Effector memory CD4-positive, alpha-beta T cell (primary cell): ENCODE measurements at regions not wholly inside any gene's neighbourhood (a gene's known extent, or its start where the extent isn't known, plus 50 kb on each side); places are given as distances from the start of the nearest gene placed in this dataset.

Experiments used
- DNase-seq, 3 donors: peaks; one replicate each; pipeline ENCODE4 v3.0.0-alpha.2; 2020
- H3K27ac ChIP-seq: 2 replicates; pipeline ENCODE4 v1.7.0; 2013; ENCODE audit warnings: mild to moderate bottlenecking, low read length, moderate library complexity; ENCODE audit not compliant: insufficient read depth, poor library complexity, severe bottlenecking
- H3K27me3 ChIP-seq: replicated peaks from 2 replicates; pipeline ENCODE4 v1.7.0; 2013; ENCODE audit warnings: mild to moderate bottlenecking, low read length; ENCODE audit not compliant: insufficient read depth, control insufficient read depth, poor library complexity, severe bottlenecking
- H3K36me3 ChIP-seq: 2 replicates; pipeline ENCODE4 v1.7.0; 2013; ENCODE audit warnings: mild to moderate bottlenecking, low read length, moderate library complexity; ENCODE audit not compliant: control insufficient read depth, insufficient read depth
- H3K4me1 ChIP-seq: 2 replicates; pipeline ENCODE4 v1.7.0; 2013; ENCODE audit warnings: low read length, mild to moderate bottlenecking; ENCODE audit not compliant: control insufficient read depth, insufficient read depth, poor library complexity, severe bottlenecking
- H3K4me3 ChIP-seq: 2 replicates; pipeline ENCODE4 v1.7.0; 2013; ENCODE audit warnings: low read length, low read depth, mild to moderate bottlenecking; ENCODE audit not compliant: insufficient read depth, poor library complexity, severe bottlenecking
- H3K9me3 ChIP-seq: 2 replicates; pipeline ENCODE4 v1.7.0; 2013; ENCODE audit warnings: mild to moderate bottlenecking, low read length, moderate library complexity; ENCODE audit not compliant: control insufficient read depth

DNA sequence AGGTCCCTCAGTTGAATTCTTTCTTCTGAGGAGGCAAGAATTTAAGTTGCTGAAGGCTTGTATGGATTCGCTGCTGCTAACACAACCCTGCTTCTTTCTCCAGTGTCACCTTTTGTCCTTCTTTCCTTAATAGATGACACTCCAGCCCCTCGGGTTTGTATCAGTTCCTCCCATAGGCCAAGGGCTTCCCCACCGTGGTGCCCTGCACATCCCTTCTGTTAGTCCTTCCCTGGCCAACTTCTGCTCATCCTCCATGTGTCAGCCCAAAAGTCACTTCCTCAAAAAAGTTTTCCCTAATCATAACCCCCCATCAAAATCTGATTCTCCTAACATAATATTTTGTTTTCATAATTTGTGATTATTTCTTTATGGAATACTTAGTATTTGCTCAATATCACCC, 190.4 kb downstream of the RHOU start:
- no peak overlapping the region for H3K4me3 ChIP-seq
- no peaks in the 10 kb centered on the region for H3K4me1 ChIP-seq
- no peaks in the 10 kb centered on the region for H3K27me3 ChIP-seq
- no peaks in the 10 kb centered on the region for H3K36me3 ChIP-seq
- DNase-seq: no peak
- no peaks in the 10 kb centered on the region for H3K9me3 ChIP-seq
- no peak overlapping the region for H3K27ac ChIP-seq

DNA sequence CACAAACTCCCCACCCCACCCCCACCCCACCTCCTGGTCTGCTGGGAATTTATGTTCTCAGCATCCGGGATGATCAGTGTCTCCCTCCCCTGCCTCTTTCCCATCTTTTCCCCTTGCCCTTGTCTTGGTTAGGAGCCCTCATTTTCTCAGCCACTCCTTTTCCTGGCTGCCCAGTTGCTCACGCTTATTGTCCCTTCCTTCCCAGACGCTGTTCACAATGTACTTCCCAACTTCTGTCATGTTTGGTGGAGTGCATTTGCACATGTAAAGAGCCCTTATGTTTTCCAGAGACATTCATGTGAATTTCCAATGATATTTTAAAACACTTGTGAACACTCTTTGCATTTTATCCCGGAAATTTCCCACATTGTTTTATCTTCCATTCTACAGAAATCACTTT, 192.1 kb downstream of the RHOU start:
- no peaks in the 10 kb centered on the region for H3K4me1 ChIP-seq
- no peaks in the 10 kb centered on the region for H3K27me3 ChIP-seq
- no peaks in the 10 kb centered on the region for H3K9me3 ChIP-seq
- DNase-seq: no peak
- H3K4me3 ChIP-seq: no peak overlapping the region
- no peak overlapping the region for H3K27ac ChIP-seq
- no peaks in the 10 kb centered on the region for H3K36me3 ChIP-seq

DNA sequence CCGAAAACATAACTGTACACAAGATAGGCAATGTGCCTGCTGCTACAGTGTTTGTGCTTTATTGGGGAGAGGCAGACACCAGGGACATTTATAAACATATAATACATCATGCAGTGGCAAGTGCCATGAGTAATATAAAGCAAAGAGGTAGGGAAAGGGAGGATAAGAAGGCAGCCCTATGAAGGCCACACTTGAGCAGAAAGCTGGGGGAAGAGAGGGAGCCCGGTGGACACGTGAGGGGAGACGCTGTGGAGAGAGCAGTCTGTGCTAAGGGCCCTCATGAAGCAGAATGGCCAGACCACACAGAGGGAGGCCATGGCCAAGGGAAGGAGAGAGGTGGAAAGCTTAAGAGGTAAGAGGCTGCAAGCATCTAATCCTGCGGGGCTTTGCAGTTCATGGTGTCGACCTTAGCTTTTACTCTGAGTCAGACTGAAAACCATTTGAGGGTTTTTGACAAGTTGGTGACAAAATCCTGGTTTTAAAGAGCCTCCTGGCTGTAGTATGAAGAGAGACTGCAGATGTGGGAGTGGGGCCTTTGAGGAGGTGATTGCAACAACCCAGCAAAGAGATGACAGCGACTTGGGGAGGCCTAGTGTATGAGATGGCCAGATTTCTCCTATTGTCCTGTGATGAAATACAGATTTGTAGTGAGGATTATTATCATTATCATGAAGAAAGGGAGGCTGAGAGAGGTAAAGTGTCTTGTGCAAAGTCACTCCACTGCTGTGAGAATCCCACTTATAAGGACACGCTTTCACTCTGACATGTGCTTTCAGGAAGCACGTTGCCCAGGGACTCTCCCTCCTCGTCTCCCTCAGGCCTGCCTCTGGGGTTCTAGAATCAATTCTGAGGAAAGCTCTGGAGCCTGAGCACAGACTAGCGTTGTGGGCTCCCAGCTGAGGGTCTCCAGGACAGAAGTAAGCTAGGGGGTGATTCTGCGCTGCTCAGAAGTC, 192.9 kb downstream of the RHOU start:
- Histone ChIP-seq H3K27me3 (no peaks in the 10 kb centered on the region), H3K4me3 (no peak overlapping the region)
- DNase-seq: no peak

GRCh38 chr1:228929476-228930027, 194.3 kb downstream of the RHOU start:
- DNase-seq: no peak
- H3K27ac ChIP-seq: no peak overlapping the region
- no peaks in the 10 kb centered on the region for H3K4me1 ChIP-seq
- H3K9me3 ChIP-seq: no peaks in the 10 kb centered on the region
- H3K4me3 ChIP-seq: no peak overlapping the region
- H3K36me3 ChIP-seq: no peaks in the 10 kb centered on the region
- H3K27me3 ChIP-seq: no peaks in the 10 kb centered on the region

More for the DNA sequence above, 192.9 kb downstream of the RHOU start:
- Histone ChIP-seq H3K9me3 (no peaks in the 10 kb centered on the region), H3K4me1 (no peaks in the 10 kb centered on the region), H3K27ac (no peak overlapping the region), H3K36me3 (no peaks in the 10 kb centered on the region)

- Histone ChIP-seq H3K27ac (no peak overlapping the region), H3K4me3 (no peak overlapping the region), H3K4me1 (no peaks in the 10 kb centered on the region), H3K36me3 (no peaks in the 10 kb centered on the region), H3K9me3 (no peaks in the 10 kb centered on the region), H3K27me3 (no peaks in the 10 kb centered on the region)
- DNase-seq: no peak
These were observed 195.2 kb downstream of the RHOU start for GRCh38 chr1:228930479-228930957.

- no peak overlapping the region for H3K27ac ChIP-seq
- H3K36me3 ChIP-seq: no peaks in the 10 kb centered on the region
- H3K4me1 ChIP-seq: no peaks in the 10 kb centered on the region
- DNase-seq: no peak
- no peaks in the 10 kb centered on the region for H3K9me3 ChIP-seq
- H3K4me3 ChIP-seq: no peak overlapping the region
- H3K27me3 ChIP-seq: no peaks in the 10 kb centered on the region
These were observed 198.5 kb downstream of the RHOU start for GRCh38 chr1:228933753-228934152.

GRCh38 chr1:228935198-228935663, 200.0 kb downstream of the RHOU start:
- DNase-seq: no peak

DNA sequence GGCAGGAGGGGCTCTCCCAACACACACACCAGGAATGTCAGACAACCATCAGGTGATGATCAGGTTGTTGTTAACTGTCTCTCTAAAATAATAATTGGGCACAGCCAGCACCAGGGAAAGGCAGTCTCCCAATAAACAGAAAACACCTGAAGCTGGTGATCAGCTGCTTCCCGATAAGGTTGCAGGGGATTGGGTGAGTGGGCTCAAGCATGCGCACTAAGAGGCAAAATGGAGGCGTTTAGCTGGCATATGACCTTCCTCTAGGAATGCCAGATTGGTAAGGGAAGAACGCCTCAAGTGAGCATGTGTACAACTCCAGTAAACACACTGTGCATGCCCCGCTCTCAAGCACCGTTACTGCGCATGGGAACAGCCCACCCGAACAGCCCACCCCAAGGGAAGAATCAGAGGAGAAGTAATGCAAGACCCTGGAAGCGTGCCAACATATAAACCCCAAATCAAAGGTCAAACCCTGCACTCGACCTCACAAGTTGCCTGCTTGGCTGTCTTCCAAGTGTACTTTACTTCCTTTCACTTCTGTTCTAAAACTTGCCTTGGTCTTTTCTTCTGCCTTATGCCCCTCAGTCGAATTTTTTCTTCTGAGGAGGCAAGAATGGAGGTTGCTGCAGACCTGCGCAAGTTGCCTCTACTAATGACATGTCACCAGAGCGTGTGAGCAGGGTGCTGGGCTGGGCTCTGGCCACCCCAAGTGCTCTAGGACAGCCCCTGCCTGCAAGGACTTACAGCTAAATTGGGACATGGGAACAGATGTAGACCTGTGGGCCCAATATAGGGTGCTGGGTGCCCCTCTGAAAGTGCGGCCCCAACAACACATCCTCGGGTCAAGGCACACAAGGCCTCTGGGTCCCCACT, 200.8 kb downstream of the RHOU start:
- Histone ChIP-seq H3K4me1 (no peaks in the 10 kb centered on the region), H3K36me3 (no peaks in the 10 kb centered on the region), H3K9me3 (no peaks in the 10 kb centered on the region), H3K4me3 (no peak overlapping the region), H3K27ac (no peak overlapping the region), H3K27me3 (no peaks in the 10 kb centered on the region)
- no peak for DNase-seq

More at GRCh38 chr1:228935198-228935663, 200.0 kb downstream of the RHOU start:
- Histone ChIP-seq H3K27me3 (no peaks in the 10 kb centered on the region), H3K36me3 (no peaks in the 10 kb centered on the region), H3K4me3 (no peak overlapping the region), H3K9me3 (no peaks in the 10 kb centered on the region), H3K4me1 (no peaks in the 10 kb centered on the region), H3K27ac (no peak overlapping the region)

GRCh38 chr1:228936881-228937280, 201.6 kb downstream of the RHOU start:
- H3K27me3 ChIP-seq: no peaks in the 10 kb centered on the region
- DNase-seq: no peak

More at GRCh38 chr1:228936881-228937280, 201.6 kb downstream of the RHOU start:
- Histone ChIP-seq H3K4me1 (no peaks in the 10 kb centered on the region), H3K36me3 (no peaks in the 10 kb centered on the region), H3K9me3 (no peaks in the 10 kb centered on the region), H3K27ac (no peak overlapping the region), H3K4me3 (no peak overlapping the region)
